Nephron (organoid): ENCODE measurements at regions not wholly inside any gene's neighbourhood (a gene's known extent, or its start where the extent isn't known, plus 50 kb on each side); places are given as distances from the start of the nearest gene placed in this dataset.

Experiments
- H3K27ac Mint-ChIP-seq, 3 experiments: 2 replicates each; pipeline ENCODE4 v1.8.0; 2020; ENCODE audit warnings: mixed read lengths in 3 of 3, mild to moderate bottlenecking in 2 of 3, moderate library complexity in 1 of 3
- H3K27me3 Mint-ChIP-seq: 2 replicates; pipeline ENCODE4 v1.8.0; 2021; ENCODE audit warnings: low read depth, mild to moderate bottlenecking, moderate library complexity, mixed read lengths
- H3K36me3 Mint-ChIP-seq: 2 replicates; pipeline ENCODE4 v1.8.0; 2020; ENCODE audit warnings: low read depth, mixed read lengths
- H3K4me1 Mint-ChIP-seq: 2 replicates; pipeline ENCODE4 v1.8.0; 2020; ENCODE audit warnings: mixed read lengths
- H3K4me3 Mint-ChIP-seq, 3 experiments: 2 replicates each; pipeline ENCODE4 v1.8.0; 2020; ENCODE audit warnings: mild to moderate bottlenecking in 3 of 3, mixed read lengths in 3 of 3, moderate library complexity in 2 of 3
- H3K9me3 Mint-ChIP-seq: 2 replicates; pipeline ENCODE4 v1.8.0; 2020; ENCODE audit warnings: mixed read lengths
- TF ChIP-seq, protein P1 (sequence below), 3 experiments: fragments of 200-600 bp; sonication (generic); IDR thresholded peaks; one replicate each; pipeline ENCODE4 v1.5.0; 2021; ENCODE audit warnings: antibody characterized with exemption in 3 of 3; ENCODE audit not compliant: unreplicated experiment in 3 of 3

DNA sequence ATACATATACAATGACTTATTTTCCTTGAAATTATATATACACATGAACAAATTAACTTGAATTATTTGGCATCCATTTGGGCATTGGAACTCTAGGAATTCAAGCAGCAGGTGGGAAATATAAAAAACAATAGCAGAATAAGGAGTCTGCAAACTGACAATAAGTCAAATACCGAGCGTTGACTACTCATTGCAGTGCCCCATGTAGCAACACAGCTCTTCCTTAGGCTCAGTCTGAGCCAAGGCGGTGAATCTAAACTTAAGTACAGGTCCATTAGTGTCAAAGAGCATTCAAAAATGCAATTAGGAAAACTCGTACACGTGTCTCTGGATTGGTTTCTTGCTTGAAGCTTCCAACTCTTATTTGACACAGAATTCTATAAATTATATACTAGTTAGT, 462.5 kb upstream of the KLF12 start:
- peaks cover 9% of the 10 kb centered on the region for H3K9me3 Mint-ChIP-seq
- H3K4me3 Mint-ChIP-seq, result no peak overlapping the region
- no peaks in the 10 kb centered on the region for H3K27me3 Mint-ChIP-seq
- H3K4me1 Mint-ChIP-seq, result peaks cover 4% of the 10 kb centered on the region
- no peak overlapping the region for H3K27ac Mint-ChIP-seq
- H3K36me3 Mint-ChIP-seq, result no peaks in the 10 kb centered on the region
- TF ChIP-seq, protein P1, sequence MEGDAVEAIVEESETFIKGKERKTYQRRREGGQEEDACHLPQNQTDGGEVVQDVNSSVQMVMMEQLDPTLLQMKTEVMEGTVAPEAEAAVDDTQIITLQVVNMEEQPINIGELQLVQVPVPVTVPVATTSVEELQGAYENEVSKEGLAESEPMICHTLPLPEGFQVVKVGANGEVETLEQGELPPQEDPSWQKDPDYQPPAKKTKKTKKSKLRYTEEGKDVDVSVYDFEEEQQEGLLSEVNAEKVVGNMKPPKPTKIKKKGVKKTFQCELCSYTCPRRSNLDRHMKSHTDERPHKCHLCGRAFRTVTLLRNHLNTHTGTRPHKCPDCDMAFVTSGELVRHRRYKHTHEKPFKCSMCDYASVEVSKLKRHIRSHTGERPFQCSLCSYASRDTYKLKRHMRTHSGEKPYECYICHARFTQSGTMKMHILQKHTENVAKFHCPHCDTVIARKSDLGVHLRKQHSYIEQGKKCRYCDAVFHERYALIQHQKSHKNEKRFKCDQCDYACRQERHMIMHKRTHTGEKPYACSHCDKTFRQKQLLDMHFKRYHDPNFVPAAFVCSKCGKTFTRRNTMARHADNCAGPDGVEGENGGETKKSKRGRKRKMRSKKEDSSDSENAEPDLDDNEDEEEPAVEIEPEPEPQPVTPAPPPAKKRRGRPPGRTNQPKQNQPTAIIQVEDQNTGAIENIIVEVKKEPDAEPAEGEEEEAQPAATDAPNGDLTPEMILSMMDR (IDR thresholded peaks at IDR 0.05; ENCODE audit: unreplicated experiment in 3 of 3), result no peak

DNA sequence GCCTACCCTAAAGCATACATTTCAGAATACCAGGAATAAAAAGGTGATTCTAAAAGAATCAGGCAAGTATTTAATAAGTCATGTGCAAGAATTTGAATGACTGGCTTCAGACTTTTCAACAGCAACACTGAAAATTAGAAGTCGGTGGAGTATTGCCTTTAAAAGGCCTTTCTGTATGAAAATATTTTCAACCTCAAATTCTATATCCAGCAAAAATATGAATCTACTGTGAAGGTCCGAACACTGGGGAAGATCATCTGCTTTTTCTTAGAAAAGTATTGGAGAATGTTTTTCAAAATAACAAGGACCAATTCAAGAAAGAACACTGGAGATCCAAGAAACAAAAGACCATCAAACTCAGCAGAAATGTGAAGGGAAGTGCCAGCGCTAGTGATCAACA, 459.5 kb upstream of the KLF12 start:
- Mint-ChIP-seq H3K4me1 (peaks cover 4% of the 10 kb centered on the region), H3K27me3 (no peaks in the 10 kb centered on the region), H3K36me3 (no peaks in the 10 kb centered on the region), H3K4me3 (no peak overlapping the region), H3K9me3 (peaks cover 11% of the 10 kb centered on the region), H3K27ac (no peak overlapping the region)
- TF ChIP-seq, protein P1 (IDR thresholded peaks at IDR 0.05; ENCODE audit: unreplicated experiment in 3 of 3), result no peak

DNA sequence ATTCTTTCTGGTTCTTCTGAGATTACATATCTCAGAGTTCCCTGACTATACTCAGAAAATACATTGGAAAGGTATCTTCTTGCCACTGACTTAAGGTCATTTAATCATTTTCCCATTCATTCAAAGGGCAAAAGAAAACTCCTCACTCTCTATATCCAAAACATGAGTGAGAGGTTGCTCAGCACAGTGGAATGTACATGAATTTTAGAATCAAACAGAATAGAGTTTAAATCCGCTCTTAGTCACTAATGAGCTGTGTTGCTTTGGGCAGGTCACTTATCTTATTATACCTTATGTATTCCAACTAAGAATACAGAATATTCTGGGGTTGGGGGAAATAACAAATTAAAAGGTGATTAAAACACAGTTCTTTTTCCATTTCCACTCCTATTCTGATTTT, 452.6 kb upstream of the KLF12 start:
- no peak overlapping the region for H3K27ac Mint-ChIP-seq
- no peaks in the 10 kb centered on the region for H3K27me3 Mint-ChIP-seq
- no peaks in the 10 kb centered on the region for H3K36me3 Mint-ChIP-seq
- H3K9me3 Mint-ChIP-seq, result peaks cover 2% of the 10 kb centered on the region
- no peak overlapping the region for H3K4me3 Mint-ChIP-seq
- TF ChIP-seq, protein P1 (IDR thresholded peaks at IDR 0.05; ENCODE audit: unreplicated experiment in 3 of 3), result no peak
- no peaks in the 10 kb centered on the region for H3K4me1 Mint-ChIP-seq

DNA sequence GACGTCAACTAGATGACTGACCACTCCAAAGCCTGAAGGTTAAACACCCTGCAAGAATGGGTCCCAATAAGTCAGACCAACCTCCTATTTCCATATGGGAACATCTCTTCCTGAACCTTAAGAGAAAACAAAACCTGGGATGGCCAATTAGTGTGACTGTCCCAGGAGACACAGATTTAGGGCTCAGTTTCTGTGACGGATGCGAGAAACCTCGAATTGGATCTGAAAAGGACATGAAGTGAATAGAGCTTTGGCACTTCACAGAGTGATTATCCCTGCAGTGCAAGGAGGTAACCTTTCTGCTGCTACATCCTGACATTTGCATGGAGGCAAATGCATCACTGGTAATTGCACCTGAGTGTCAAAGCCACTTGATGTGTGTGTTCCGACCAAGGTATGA, 442.2 kb upstream of the KLF12 start:
- peaks cover 13% of the 10 kb centered on the region for H3K27me3 Mint-ChIP-seq
- peak overlapping the region; percentile 77 to 88 (median 82) for H3K4me3 Mint-ChIP-seq
- no peaks in the 10 kb centered on the region for H3K36me3 Mint-ChIP-seq
- peak overlapping the region; percentile 37 to 70 (median 54) for H3K27ac Mint-ChIP-seq
- no peaks in the 10 kb centered on the region for H3K9me3 Mint-ChIP-seq
- H3K4me1 Mint-ChIP-seq, result peaks cover 18% of the 10 kb centered on the region
- TF ChIP-seq, protein P1 (IDR thresholded peaks at IDR 0.05; ENCODE audit: unreplicated experiment in 3 of 3), result no peak

DNA sequence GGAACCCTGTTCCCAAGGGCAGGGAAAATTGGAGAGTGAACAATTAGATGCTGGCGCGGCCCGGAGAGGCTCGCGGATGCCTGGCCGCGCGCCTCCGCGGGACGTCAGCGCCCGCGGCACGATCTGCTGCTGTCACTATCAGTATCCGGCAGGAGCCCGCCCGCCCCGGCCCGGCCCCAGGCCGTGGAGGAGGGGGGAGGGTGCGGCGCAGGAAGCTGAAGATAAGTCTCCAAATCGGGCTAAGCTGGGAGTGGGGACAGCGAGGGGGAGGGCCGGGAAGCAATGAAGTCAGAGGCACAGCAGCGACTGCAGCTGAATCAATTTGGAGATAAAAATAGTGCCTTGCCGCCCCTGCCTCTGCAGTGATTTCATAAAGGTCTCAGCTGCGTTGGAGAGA, 441.5 kb upstream of the KLF12 start:
- TF ChIP-seq, protein P1 (IDR thresholded peaks at IDR 0.05; ENCODE audit: unreplicated experiment in 3 of 3), result no peak
- Mint-ChIP-seq H3K4me3 (peak overlapping the region; percentile 77 to 88 (median 82)), H3K4me1 (peaks cover 18% of the 10 kb centered on the region), H3K9me3 (no peaks in the 10 kb centered on the region), H3K36me3 (no peaks in the 10 kb centered on the region), H3K27ac (peak overlapping the region; percentile 52 to 79 (median 54)), H3K27me3 (peaks cover 13% of the 10 kb centered on the region)

DNA sequence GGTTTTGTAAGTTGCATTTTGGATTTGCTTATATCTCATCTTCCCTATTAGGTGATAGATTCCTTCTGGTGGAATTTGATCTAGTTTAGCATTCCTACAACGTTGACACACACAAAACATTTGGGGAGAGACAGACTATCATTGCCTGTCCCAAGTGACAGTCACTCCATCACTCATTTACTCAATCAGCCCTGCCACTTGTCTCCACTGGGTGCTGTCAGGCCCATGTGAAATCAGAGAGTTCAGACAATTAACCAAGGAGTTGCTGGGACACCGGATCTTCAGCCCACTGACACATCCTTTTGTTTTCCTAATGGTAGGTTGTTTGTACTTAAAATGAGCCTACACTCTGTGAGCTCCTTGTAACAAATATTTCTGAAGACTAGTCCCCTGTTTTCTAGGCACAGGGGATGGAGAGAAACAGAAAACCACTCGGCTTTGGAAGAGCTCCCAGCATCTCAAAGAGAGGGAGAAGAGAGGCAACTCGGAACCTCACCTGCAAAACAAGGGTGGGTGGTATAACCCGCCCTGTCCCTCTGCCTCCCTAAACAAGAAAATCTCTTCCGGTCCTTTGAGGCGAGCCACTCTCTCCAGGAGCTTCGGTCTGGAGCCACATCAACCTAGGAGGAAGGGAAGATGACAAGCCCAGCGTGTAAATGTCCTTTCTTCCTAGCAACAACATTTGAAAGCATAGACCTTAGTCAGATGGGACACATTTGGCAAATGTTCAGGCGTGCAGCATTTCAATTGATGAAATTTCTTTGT, 440.9 kb upstream of the KLF12 start:
- H3K9me3 Mint-ChIP-seq, result no peaks in the 10 kb centered on the region
- TF ChIP-seq, protein P1 (IDR thresholded peaks at IDR 0.05; ENCODE audit: unreplicated experiment in 3 of 3), result no peak

More for the DNA sequence above, 440.9 kb upstream of the KLF12 start:
- H3K27me3 Mint-ChIP-seq, result peaks cover 13% of the 10 kb centered on the region
- peak overlapping the region; percentile 52 to 79 (median 54) for H3K27ac Mint-ChIP-seq
- peaks cover 18% of the 10 kb centered on the region for H3K4me1 Mint-ChIP-seq
- H3K36me3 Mint-ChIP-seq, result no peaks in the 10 kb centered on the region
- H3K4me3 Mint-ChIP-seq, result peak overlapping the region; percentile 77 to 88 (median 82)
